ENCODE measurements at regions not wholly inside any gene's neighbourhood (a gene's known extent, or its start where the extent isn't known, plus 50 kb on each side); places are given as distances from the start of the nearest gene placed in this dataset.

- TF ChIP-seq, protein P1, sequence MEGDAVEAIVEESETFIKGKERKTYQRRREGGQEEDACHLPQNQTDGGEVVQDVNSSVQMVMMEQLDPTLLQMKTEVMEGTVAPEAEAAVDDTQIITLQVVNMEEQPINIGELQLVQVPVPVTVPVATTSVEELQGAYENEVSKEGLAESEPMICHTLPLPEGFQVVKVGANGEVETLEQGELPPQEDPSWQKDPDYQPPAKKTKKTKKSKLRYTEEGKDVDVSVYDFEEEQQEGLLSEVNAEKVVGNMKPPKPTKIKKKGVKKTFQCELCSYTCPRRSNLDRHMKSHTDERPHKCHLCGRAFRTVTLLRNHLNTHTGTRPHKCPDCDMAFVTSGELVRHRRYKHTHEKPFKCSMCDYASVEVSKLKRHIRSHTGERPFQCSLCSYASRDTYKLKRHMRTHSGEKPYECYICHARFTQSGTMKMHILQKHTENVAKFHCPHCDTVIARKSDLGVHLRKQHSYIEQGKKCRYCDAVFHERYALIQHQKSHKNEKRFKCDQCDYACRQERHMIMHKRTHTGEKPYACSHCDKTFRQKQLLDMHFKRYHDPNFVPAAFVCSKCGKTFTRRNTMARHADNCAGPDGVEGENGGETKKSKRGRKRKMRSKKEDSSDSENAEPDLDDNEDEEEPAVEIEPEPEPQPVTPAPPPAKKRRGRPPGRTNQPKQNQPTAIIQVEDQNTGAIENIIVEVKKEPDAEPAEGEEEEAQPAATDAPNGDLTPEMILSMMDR (IDR thresholded peaks at IDR 0.05), result no peak
- no peak for TF ChIP-seq POLR2A (IDR thresholded peaks at IDR 0.05)
Observed at GRCh38 chr3:78235841-78236240, 1195.9 kb downstream of the ROBO2 start.
